RWPE2 (cell line): ENCODE measurements at regions not wholly inside any gene's neighbourhood (a gene's known extent, or its start where the extent isn't known, plus 50 kb on each side); places are given as distances from the start of the nearest gene placed in this dataset.

Experiments
- ATAC-seq: fragments of 200-7000 bp; cut with Tn5 transposase; 3 replicates; pipeline ENCODE4 v1.9.1; 2021; ENCODE audit warnings: low read depth
- DNase-seq: peaks from one replicate; pipeline ENCODE4 v3.0.0-alpha.2; 2020; ENCODE audit warnings: low spot score
- H3K27ac ChIP-seq: fragments of 450-650 bp; 2 replicates; pipeline ENCODE4 v1.5.1; 2017; ENCODE audit warnings: mild to moderate bottlenecking; ENCODE audit not compliant: poor library complexity, severe bottlenecking
- H3K27me3 ChIP-seq: fragments of 250-450 bp; sonication (Bioruptor Pico); 2 replicates; pipeline ENCODE4 v1.5.1; 2021; ENCODE audit warnings: mild to moderate bottlenecking, moderate library complexity; ENCODE audit not compliant: insufficient read depth, poor library complexity, severe bottlenecking
- H3K36me3 ChIP-seq: fragments of 250-450 bp; sonication (Bioruptor Pico); 2 replicates; pipeline ENCODE4 v1.5.1; 2020; ENCODE audit warnings: low read depth, mild to moderate bottlenecking, moderate library complexity
- H3K4me1 ChIP-seq: fragments of 250-450 bp; sonication (Bioruptor Pico); 2 replicates; pipeline ENCODE4 v1.5.1; 2021; ENCODE audit warnings: mild to moderate bottlenecking, moderate library complexity; ENCODE audit not compliant: insufficient read depth, poor library complexity, severe bottlenecking
- H3K4me3 ChIP-seq: fragments of 250-450 bp; sonication (Bioruptor Pico); 2 replicates; pipeline ENCODE4 v1.5.1; 2021; ENCODE audit warnings: mild to moderate bottlenecking, moderate library complexity; ENCODE audit not compliant: severe bottlenecking
- H3K9me3 ChIP-seq: fragments of 250-450 bp; sonication (Bioruptor Pico); 2 replicates; pipeline ENCODE4 v1.5.1; 2021; ENCODE audit warnings: mild to moderate bottlenecking, moderate library complexity; ENCODE audit not compliant: severe bottlenecking
- TF ChIP-seq, protein P1 (sequence below): fragments of 450-650 bp; IDR thresholded peaks from one replicate; pipeline ENCODE4 v1.5.1; 2017; ENCODE audit warnings: mild to moderate bottlenecking, moderate library complexity; ENCODE audit not compliant: poor library complexity, severe bottlenecking

DNA sequence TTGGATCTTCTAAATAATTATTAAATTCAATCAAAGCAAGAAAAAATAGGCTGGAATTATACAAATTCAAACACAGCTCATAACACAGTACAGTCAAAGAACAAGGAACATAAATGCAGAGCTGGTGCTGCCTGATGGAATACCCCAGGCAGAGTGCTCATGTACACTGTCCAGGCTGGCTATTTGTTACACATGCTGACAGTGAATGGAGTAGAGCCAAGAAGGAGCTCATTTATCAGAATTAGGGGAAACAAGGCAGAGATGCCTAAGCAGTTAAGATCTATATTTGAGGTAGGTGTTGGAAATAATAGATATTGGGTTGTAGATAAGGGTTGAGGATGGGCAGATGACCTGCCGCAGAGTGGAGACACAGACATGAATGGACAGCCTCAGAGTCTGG, 788.2 kb upstream of the ARPP21 start:
- no peaks in the 10 kb centered on the region for H3K4me1 ChIP-seq
- no peaks in the 10 kb centered on the region for H3K36me3 ChIP-seq
- no peak overlapping the region for H3K4me3 ChIP-seq
- H3K9me3 ChIP-seq: no peaks in the 10 kb centered on the region
- ATAC-seq (no peak), DNase-seq (no peak)
- TF ChIP-seq, protein P1, sequence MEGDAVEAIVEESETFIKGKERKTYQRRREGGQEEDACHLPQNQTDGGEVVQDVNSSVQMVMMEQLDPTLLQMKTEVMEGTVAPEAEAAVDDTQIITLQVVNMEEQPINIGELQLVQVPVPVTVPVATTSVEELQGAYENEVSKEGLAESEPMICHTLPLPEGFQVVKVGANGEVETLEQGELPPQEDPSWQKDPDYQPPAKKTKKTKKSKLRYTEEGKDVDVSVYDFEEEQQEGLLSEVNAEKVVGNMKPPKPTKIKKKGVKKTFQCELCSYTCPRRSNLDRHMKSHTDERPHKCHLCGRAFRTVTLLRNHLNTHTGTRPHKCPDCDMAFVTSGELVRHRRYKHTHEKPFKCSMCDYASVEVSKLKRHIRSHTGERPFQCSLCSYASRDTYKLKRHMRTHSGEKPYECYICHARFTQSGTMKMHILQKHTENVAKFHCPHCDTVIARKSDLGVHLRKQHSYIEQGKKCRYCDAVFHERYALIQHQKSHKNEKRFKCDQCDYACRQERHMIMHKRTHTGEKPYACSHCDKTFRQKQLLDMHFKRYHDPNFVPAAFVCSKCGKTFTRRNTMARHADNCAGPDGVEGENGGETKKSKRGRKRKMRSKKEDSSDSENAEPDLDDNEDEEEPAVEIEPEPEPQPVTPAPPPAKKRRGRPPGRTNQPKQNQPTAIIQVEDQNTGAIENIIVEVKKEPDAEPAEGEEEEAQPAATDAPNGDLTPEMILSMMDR: no peak
- H3K27me3 ChIP-seq: no peaks in the 10 kb centered on the region
- no peak overlapping the region for H3K27ac ChIP-seq

DNA sequence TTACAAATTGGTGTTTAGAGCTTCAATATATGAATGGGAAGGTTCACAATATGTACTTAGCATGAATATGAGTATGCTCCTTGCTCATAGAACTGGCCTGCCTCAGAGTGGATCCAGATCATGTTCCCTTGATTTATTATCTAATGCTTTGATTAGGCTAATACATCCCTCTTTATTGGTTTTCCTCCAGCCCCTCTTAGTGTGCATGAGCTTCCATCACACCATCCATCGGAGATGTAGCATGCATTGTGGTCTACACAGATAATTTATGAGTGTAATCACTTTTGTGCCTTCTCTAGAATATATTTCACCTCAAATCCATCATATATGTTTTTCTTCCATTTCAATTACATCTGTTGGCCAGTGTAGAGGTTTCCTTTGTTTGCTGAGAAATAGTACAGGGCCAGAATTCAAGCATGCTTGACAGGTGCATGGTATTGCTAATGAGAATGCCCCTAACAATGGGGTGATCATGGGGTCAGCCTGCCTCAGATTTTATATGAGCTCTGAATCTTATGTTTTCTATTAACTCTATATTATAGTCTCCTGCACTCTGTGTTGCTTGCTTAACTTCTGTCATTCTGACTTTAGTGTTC, 786.4 kb upstream of the ARPP21 start:
- Histone ChIP-seq H3K36me3 (no peaks in the 10 kb centered on the region), H3K27ac (no peak overlapping the region), H3K4me3 (no peak overlapping the region), H3K27me3 (no peaks in the 10 kb centered on the region), H3K9me3 (no peaks in the 10 kb centered on the region), H3K4me1 (no peaks in the 10 kb centered on the region)
- no peak for ATAC-seq
- no peak for DNase-seq
- TF ChIP-seq, protein P1: no peak

DNA sequence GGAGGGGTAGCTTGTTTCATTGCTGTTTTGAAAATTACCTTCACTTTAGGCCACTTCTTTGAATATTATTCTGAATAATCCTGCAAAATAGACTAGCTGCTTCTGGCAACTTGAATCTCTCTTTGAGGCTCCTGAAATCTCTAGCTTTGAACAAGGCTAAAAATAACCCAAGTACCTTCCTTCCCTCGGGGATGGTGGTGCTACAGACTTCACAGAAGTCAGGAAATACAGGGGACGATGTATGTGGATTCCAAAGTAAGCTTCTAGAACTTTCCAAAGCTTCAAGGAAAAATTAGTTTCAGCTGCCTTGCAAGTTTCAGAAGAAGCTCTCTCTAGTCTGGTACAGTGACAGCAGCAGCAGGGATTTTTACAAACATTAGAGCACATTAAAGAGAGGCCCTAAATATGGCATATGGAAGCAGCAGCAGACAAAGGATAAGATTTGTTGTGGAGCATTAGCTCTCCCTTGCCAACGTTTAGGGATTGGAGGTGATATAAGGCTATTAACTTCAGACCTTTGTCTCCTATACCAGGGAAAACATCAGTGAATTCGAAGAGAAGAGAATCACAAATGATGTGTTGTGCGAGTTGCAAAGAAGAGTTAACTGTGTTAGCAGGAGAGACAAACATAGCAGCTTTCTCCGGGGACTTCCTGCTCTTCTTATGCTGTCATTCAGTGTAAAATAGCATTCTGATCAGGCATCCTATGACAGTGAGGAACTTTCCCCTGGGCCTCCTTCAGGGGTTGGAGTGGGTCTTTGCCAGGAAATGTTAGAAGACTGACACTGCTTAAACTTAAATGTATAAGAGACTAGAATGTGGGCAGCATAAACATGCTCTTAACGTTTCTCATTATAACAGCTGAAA, 783.0 kb upstream of the ARPP21 start:
- no peaks in the 10 kb centered on the region for H3K27me3 ChIP-seq
- no peak overlapping the region for H3K27ac ChIP-seq
- TF ChIP-seq, protein P1: no peak
- no peaks in the 10 kb centered on the region for H3K9me3 ChIP-seq
- no peaks in the 10 kb centered on the region for H3K36me3 ChIP-seq
- ATAC-seq: no peak
- no peak for DNase-seq
- H3K4me3 ChIP-seq: no peak overlapping the region
- H3K4me1 ChIP-seq: no peaks in the 10 kb centered on the region

GRCh38 chr3:34858067-34858660, 781.2 kb upstream of the ARPP21 start:
- ATAC-seq (no peak), DNase-seq (no peak)
- H3K27me3 ChIP-seq: no peaks in the 10 kb centered on the region
- TF ChIP-seq, protein P1: no peak
- H3K27ac ChIP-seq: no peak overlapping the region
- no peaks in the 10 kb centered on the region for H3K36me3 ChIP-seq
- H3K9me3 ChIP-seq: no peaks in the 10 kb centered on the region
- H3K4me1 ChIP-seq: no peaks in the 10 kb centered on the region
- no peak overlapping the region for H3K4me3 ChIP-seq
